ENCODE measurements at regions not wholly inside any gene's neighbourhood (a gene's known extent, or its start where the extent isn't known, plus 50 kb on each side); places are given as distances from the start of the nearest gene placed in this dataset.
A peak's percentile ranks its signal among the peaks of the same experiment; 100 is the strongest.

DNA sequence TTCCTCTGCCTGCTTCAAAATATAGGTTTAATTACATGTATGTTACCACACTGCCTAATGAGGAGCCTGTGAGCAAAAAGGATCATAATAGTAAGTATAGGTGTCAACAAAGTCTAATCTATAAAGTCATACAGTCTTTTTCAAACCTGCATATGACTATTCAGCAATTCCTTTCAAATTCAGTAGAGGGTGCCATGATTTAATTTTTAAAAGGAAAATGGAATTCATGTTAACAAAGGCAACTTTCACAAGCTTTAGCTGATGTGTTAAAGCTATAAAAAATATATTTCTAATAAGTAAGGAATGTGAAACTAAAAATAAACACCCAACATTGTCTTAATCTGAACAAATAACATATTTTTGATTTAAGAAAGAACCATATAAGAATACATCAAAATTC is 52.1 kb downstream of the MPP7 start:
- DNase-seq, result peak; percentile 30
- in situ Hi-C loops (cut with HindIII; ENCODE audit: low pct_ligation_motif_present, low pct_unique_long_range_greater_than_20kb, low sequenced_read_pairs), result loop anchor here (25.0 kb wide), 1 partner anchor 137 kb away; no protein-coding TSS in a partner anchor

DNA sequence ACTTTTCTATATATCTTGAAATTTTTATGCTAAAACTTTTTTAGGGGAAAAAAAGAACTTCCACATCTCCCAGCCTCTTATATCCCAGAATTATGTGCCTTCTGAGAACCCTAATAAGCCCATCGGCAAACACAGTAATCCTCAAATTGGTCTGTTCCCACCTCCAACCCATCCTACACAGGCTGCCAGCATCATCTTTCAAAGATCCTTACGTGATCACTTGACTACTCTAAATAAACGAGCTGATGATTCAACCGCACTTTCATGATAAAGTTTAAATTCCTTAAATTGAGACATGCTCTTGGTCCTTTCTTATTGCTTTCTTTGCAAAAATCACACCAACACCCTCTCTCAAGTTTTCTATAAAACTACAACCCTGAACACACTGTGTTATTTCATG is 52.5 kb downstream of the MPP7 start:
- in situ Hi-C loops (cut with HindIII; ENCODE audit: low pct_ligation_motif_present, low pct_unique_long_range_greater_than_20kb, low sequenced_read_pairs), result loop anchor here (25.0 kb wide), 1 partner anchor 137 kb away; no protein-coding TSS in a partner anchor
- DNase-seq, result no peak

DNA sequence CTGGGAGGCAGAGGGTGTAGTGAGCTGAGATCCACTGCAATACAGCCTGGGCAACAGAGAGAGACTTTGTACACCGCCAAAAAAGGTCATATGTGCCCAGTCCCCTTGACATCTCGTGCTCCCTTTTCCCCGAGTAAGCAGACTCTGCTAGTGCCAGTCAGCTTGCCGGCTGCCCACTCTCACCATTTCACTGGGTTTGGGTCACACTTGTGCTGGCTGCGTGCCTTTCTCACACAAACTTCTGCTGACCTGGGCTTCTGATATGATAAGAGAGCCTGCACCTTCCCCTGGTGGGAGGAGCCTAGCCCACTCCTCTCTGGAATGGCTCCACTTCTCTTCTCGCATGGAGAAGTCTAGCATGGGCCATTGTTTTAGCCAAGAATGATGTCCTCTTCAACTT is 53.4 kb downstream of the MPP7 start:
- no peak for DNase-seq
- in situ Hi-C loops (cut with HindIII; ENCODE audit: low pct_ligation_motif_present, low pct_unique_long_range_greater_than_20kb, low sequenced_read_pairs), result no loop called here

DNA sequence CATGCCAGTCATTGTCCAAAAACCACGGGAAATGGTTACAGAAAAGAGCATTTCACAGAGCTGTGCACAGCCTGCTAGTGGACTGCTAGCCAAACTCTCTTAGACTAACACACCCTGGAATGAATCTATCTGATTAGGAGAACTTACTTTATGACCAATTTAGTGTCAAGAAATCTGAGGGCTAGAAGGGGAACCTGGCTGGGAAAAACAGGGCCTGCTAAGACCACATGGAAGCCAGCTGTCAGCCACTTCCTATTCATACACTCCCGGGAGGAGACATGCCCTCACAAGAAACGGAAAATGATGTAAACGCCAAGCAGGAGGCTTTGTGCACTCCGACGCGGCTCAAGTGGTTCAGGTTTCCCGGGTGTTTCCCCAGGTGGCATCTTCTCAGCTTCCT is 54.8 kb downstream of the MPP7 start:
- in situ Hi-C loops (cut with HindIII; ENCODE audit: low pct_ligation_motif_present, low pct_unique_long_range_greater_than_20kb, low sequenced_read_pairs), result no loop called here
- DNase-seq, result no peak

DNA sequence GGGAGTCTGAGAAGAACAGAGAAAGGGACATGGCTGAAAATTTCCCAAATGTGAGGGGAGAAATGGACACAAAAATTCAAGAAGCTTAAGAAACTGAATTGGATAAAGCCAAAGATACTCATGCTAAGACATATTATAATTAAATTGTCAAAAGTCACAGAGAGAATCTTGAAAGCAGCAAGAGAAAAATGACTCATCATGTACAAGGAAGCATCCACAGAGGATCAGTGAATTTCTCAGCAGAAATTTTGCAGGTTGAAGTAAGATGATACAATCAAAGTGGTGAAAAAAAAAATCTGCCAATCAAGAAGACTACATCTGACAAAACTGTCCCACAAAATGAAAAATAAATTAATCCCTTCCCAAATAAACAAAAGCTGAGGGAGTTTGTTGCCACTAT is 56.8 kb downstream of the MPP7 start:
- in situ Hi-C loops (cut with HindIII; ENCODE audit: low pct_ligation_motif_present, low pct_unique_long_range_greater_than_20kb, low sequenced_read_pairs), result no loop called here
- DNase-seq, result no peak

DNA sequence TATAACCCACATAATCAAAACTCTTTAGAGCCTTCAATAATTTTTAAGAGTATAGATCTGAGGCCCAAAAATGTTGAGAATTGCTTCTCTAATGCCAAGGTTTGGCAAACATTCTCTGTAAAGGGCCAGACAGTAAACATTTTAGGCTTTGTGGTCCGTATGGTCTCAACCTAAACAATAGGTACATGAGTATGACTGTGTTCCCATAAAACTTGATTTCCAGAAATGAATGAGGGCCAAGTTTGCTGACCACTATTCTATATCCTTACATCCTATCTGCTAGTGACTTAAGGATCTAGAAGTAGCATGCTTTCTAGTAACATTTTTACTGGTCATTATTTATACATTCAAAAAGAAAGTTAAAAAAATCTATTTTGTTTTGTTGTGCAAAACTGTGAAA is 58.9 kb downstream of the MPP7 start:
- in situ Hi-C loops (cut with HindIII; ENCODE audit: low pct_ligation_motif_present, low pct_unique_long_range_greater_than_20kb, low sequenced_read_pairs), result no loop called here
- no peak for DNase-seq

DNA sequence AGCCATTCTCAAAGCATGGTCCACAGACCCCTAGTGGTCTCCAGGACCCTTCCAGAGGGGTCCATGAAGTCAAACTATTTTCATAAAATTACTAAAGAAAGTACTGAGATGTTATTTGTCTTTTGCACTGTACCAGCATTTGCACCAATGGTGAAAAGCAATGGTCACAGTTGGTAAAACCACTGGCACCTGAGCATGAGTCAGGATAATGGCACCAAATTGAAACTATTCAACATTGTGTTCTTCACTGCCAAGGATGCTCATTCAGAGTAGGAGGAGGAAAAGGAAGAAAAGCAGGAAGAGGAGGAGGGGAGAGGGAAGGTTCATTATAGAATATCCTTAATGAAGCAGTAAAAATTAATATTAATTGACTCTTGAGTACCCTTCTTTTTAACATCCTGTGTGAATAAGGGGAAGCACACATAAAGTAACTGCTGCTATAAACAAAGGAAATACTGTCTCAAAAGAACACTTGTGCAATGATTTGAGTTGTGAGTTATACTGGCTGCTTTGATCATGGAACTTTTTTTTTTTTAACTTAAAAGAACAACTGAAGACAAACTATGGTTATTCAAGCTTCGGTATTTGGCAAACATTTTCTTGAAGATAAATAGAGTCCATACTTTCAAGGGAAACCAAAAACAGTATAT is 60.2 kb downstream of the MPP7 start:
- in situ Hi-C loops (cut with HindIII; ENCODE audit: low pct_ligation_motif_present, low pct_unique_long_range_greater_than_20kb, low sequenced_read_pairs), result no loop called here
- no peak for DNase-seq

DNA sequence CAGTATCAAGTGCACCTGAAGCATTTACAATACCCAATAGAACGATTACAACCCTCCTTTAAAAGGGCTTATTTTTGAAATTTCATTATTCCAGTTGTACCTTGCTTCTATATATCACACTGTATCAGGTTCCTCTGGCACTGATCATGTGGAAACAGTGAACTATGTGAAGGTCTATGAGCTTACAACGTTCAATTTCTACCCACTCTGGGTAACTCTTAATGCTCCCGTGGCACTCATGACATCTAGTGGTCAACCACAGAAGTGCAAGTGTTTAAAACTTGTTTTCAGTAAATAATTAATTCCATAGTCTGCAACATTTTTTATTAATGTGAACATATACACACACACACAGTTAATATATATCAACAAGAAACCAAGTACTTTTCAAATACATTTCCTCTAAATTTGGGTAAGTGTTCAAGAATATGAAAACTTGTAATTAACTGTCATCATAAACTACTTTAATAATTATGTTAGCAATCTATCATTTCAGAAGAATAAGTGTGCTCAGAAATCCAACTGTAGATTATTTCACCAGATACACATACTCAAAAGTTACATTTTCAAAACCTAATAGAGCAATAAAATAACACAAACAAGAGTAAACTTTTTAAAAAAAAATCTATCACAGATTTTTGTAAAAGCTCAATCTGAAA is 61.0 kb downstream of the MPP7 start:
- DNase-seq, result peak; percentile 53
- in situ Hi-C loops (cut with HindIII; ENCODE audit: low pct_ligation_motif_present, low pct_unique_long_range_greater_than_20kb, low sequenced_read_pairs), result no loop called here

DNA sequence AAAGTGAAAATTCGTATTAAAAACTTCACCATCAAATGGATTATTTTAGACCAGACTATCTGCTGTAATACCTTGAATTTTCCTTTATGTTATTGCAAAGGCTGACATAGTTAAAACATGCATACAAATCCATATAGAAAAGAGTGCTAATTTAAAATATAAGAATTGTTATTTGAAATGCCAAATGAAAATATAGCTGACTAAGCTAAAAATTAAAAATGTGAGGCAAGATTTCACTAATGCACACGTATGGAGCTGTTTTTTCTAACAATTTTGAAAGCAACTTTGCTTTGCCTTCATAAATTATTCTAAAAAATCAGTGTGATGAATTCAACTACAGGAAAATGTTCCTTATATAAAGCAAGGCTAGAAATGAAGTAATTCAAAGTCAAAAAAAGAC is 62.5 kb downstream of the MPP7 start:
- in situ Hi-C loops (cut with HindIII; ENCODE audit: low pct_ligation_motif_present, low pct_unique_long_range_greater_than_20kb, low sequenced_read_pairs), result no loop called here
- DNase-seq, result no peak

DNA sequence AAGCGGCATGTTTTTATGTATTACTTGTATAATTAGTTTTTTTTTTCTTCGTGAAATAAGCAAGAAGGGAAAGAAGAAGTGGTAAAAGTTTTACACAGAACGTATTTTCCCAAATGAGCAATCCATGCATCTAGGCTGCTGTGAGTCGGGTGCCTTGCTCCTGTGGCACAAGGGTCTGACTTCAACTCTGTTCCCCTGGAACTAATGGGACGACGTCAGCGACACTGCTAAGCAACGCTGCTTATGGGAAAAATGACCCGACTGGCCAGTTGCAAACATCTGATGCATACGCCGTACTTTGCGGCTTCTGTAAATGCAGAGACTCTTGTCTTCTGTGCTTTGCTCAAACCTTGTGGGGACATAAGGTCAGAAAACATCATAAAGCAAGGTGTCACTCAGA is 66.3 kb downstream of the MPP7 start:
- DNase-seq, result no peak
- in situ Hi-C loops (cut with HindIII; ENCODE audit: low pct_ligation_motif_present, low pct_unique_long_range_greater_than_20kb, low sequenced_read_pairs), result no loop called here

DNA sequence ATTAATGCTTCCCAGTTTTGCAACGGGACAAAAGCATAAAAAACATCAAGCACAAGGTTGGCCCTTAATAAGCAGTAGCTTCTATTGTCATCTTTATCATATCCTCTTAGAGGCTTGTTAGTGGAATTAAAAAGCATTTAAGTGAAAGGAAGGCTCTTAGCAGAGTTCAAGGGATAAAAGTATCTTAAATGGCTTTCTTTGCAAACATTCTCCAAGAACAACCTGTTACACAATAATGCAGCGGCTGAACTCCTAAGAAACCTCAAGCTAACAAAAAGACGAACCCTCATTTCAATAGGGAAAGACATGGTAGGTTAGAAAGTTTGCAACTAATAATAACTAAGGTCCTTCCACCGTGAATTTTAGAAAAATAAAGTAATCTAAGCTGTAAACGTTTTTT is 82.1 kb downstream of the MPP7 start:
- in situ Hi-C loops (cut with HindIII; ENCODE audit: low pct_ligation_motif_present, low pct_unique_long_range_greater_than_20kb, low sequenced_read_pairs), result no loop called here
- no peak for DNase-seq

DNA sequence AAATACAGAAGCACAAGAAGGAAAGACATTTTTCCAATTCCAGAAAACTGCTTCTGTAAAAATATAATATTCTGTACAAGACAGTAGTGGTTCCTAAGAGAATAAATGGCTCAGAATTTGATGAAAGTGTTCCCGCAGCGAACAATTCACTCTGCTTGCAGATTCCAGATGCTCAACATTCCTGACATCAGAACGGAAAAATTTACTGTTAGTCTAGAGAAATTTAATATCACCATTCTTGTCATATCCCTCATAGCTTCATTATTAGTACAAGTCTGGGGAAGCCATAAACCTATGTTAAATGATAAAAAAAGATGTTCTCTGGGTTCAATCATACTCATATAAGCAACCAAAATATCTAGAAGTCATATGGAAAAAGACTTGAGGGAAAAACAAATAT is 83.6 kb downstream of the MPP7 start:
- in situ Hi-C loops (cut with HindIII; ENCODE audit: low pct_ligation_motif_present, low pct_unique_long_range_greater_than_20kb, low sequenced_read_pairs), result no loop called here
- no peak for DNase-seq

DNA sequence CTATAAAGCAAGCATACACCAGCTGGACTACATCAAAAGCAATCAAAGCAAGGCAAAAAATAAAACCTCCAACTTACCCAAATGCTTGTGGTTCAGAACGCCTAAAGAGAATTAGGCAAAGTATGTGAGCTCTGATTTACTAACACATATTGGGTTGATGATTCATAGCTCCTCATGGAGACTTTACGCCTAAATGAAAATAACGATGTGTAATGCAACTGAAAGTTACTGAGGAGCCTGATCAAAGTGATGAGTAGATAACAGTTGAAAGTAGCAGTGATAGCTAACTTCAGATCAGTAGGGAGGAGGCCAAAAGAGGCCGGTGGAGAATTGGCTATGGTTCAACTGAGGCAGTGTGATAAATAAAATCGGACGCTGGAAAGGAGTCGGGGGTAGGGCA is 85.0 kb downstream of the MPP7 start:
- in situ Hi-C loops (cut with HindIII; ENCODE audit: low pct_ligation_motif_present, low pct_unique_long_range_greater_than_20kb, low sequenced_read_pairs), result no loop called here
- DNase-seq, result no peak

DNA sequence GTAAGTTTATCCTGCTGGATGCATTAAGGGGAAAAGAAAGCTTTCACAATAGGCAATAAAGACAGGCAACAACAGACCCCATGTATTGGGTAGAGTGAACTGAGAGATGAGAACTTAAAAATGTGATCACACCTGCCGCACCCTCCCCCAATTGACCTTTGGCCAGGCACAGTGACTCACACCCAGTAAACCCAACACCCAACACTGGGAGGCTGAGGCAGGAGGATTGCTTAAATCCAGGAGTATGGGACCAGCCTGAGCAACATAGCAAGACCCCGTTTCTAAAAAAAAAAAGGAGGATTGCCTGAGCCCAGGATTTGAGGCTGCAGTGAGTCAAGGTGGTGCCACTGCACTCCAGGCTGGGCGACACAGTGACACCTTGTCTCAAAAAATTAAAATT is 86.9 kb downstream of the MPP7 start:
- in situ Hi-C loops (cut with HindIII; ENCODE audit: low pct_ligation_motif_present, low pct_unique_long_range_greater_than_20kb, low sequenced_read_pairs), result no loop called here
- DNase-seq, result no peak

DNA sequence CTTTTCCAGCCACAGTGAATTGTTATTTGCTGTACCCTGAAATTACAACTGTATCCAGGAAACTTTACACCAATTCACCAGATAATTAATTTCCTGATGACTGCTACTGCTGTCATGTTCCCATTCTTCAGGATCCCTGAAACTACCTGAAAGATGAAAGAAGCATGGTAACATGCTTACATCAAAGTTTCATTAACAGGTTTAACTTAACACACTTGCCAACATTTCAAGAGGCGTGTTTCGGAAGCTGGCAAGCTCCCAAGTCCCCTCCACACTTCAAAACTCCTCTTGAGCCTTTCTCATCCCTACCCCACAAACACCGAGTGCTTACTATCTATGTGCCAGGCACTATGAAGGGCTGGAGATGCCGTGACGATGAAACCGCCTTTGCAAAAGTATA is 88.6 kb downstream of the MPP7 start:
- no peak for DNase-seq
- in situ Hi-C loops (cut with HindIII; ENCODE audit: low pct_ligation_motif_present, low pct_unique_long_range_greater_than_20kb, low sequenced_read_pairs), result no loop called here

DNA sequence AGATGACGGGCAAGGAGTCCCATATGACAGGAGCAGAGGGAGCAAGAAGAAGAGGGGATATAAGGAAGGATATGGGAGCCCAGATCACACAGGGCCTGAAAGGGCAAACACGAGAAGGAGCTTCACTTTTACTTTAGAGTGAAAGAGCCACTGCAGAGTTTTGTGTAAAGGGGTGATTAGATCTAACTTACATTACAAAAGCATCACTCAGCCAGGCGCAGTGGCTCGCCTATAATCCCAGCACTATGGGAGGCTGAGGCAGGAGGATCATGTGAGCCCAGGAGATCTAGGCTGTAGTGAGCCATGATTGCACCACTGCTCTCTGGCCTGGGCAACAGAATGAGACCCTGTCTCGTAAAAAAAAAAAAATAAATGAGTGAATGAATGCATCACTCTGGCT is 91.1 kb downstream of the MPP7 start:
- in situ Hi-C loops (cut with HindIII; ENCODE audit: low pct_ligation_motif_present, low pct_unique_long_range_greater_than_20kb, low sequenced_read_pairs), result no loop called here
- DNase-seq, result no peak

DNA sequence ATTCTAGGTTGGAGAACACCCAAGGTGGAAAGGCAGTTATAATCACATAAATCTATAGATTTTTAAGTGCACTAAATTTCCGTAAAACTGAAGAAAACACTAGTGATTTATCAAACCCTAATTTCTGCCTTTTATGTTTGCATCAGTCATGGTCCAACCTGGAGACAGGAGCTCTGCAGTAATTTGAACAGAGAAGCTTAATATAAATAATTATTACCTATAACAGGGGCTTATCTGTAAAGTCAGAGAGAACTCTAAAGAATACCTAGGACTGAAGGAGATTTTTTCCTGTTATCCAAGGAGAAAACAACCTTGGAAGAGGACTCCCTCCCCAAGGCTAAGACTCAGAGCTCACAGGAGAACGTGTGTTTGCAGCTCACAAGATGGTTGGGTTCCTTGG is 95.1 kb downstream of the MPP7 start:
- in situ Hi-C loops (cut with HindIII; ENCODE audit: low pct_ligation_motif_present, low pct_unique_long_range_greater_than_20kb, low sequenced_read_pairs), result no loop called here
- no peak for DNase-seq

DNA sequence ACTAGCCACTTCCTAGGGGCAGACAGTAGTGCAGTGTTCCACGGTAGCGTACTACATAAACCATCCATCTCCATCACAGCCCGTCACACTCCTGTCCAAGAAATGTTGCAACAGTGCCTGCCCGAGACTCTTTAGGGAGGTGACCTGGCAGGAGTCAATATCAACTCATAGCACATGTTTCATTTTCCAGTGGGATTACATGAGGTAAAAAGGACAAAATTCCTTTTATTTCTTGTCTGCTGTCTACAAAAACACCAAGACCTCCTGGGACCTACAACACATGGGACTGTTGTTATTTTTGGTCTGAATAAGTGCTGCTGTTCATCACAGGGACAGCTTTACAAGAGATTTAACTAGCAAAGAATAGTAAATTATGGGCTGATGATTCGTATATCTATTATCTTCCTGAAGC is 99.9 kb downstream of the MPP7 start:
- no peak for DNase-seq
- in situ Hi-C loops (cut with HindIII; ENCODE audit: low pct_ligation_motif_present, low pct_unique_long_range_greater_than_20kb, low sequenced_read_pairs), result no loop called here

DNA sequence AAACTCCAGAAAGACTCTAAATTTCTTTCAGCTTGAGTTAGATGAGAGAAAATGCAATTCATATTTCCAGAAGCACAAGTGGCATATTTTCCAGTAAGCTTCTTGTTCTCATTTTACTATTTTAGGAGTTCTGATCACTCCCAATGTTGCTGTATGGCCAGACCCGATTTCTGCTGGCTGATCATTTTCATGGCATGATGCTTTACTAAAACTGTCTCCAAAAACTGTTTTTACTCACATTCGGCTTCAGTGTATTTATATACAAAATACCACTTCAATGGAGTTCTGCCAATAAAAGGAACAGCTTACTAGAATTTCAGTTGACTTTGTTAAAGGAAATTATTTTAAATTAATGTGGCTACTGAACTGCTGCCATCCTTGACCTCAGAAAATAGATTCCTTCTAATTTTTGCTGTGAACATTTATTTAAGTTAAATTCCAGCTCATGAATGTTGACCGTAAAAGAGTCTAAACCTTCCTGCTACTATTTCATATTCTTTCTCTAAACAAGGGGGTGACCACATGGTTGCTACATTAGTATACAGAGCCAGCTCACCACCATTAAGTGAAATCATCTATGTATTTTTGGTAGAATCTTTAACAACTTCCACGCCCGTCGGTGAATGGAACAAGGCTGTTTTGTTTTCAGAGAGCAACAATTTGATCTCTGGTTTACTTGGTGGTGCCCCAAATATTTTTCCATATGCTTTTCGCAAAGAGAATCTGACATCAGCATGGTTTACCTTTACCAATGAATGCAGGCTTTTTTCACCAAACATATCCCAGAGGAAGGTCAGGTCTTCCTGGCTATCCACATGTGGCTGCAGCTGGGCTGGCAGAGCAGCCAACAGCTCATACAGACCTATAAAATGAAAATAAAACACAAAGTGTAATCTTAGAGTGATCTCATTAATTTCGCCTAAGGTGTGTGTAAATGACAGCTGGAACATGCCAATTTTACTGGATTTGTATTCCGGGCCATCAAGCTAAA is 101.2 kb downstream of the MPP7 start:
- in situ Hi-C loops (cut with HindIII; ENCODE audit: low pct_ligation_motif_present, low pct_unique_long_range_greater_than_20kb, low sequenced_read_pairs), result no loop called here
- DNase-seq, result no peak
